Glomerular endothelial cell (primary cell): ENCODE measurements at regions not wholly inside any gene's neighbourhood (a gene's known extent, or its start where the extent isn't known, plus 50 kb on each side); places are given as distances from the start of the nearest gene placed in this dataset.

Experiments
- DNase-seq: peaks from one replicate; pipeline ENCODE4 v3.0.0-alpha.2; 2011; ENCODE audit warnings: low read depth, low spot score; ENCODE audit errors: extremely low read depth

DNA sequence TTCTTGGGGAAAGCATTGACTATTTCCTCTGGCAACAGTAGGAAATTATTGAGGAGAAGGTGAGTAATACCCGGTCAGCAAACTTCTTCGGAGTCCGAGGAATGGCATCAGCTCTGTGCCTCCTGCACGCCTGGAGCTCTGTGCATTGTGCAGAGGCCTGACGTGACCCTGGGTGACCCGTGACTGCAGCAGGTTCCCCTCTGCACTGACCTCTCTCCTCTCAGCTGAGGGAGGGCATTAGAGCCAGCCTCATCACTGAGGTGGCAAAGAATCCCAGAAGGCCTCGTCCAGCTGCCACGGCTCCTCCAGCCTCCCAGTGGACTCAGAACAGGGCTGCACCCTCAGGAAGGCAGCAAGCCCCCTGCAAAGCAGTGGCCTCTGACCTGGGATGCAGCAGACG, 502.9 kb downstream of the CD83 start:
- no peak for DNase-seq

DNA sequence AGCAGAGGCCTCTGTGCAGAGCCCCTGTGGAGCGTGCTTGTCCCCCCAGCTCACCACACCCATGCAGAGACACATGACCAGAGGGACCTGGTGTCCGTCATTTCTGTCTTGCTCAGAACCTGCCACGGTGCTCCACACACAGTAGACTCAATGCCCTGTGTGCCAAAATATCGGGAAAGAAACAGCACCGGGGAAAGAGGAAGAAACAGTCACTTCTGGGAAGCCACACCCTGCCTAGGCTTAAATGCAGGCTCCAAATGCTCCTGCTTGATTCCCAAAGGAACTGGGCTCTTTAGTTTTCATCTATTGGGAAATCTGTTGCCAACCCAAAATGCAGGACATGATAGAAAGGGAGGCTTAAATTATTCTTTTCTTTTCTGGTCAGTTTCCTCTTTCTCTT, 503.9 kb downstream of the CD83 start:
- DNase-seq: no peak

DNA sequence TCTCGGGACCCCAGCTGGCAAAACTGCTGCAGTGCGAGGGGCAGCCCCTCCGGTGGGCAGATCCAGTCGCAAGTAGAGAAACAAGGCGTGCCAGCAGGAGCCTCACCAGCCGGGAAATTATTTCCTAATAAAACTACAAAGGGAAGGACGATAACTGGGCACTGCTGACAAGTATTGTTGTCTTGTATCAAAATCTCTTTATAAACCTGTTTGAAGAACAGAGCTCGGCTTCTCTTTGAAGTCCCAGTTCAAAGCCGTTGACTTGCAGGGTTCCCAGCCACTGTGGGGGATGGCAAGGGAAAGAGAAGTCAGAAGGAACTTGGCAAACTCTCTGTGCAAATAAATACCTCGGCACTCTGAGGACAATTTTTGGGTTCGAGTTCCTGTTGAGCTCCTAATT, 504.5 kb downstream of the CD83 start:
- no peak for DNase-seq

DNA sequence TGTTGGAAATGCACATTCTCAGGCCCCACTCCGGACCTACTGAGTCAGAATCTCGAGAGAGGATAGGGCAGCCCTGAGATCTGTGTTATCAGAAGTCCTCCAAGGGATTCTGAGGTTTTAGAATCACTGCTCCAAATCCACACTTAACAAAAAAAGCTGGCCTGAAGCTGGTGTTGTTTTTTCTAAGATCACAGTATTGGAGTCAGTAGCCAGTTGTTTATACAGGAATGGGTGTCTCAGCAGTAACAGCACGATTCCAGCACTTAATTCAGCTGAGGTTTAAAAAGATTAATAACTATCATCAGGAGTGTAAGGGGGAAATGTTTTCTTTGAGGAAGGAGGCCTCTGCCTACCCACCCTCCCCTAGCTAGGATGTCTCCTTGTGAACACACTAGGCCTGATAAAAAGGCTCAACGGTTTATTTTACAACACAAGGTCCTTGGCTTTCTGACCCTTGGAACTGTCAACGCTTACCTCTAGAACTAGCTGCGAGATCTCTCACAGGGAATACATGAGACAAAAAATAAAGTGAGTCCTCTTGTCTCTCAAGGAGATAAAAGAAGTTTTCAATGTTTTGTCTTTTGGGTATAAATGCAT, 505.4 kb downstream of the CD83 start:
- DNase-seq: no peak

DNA sequence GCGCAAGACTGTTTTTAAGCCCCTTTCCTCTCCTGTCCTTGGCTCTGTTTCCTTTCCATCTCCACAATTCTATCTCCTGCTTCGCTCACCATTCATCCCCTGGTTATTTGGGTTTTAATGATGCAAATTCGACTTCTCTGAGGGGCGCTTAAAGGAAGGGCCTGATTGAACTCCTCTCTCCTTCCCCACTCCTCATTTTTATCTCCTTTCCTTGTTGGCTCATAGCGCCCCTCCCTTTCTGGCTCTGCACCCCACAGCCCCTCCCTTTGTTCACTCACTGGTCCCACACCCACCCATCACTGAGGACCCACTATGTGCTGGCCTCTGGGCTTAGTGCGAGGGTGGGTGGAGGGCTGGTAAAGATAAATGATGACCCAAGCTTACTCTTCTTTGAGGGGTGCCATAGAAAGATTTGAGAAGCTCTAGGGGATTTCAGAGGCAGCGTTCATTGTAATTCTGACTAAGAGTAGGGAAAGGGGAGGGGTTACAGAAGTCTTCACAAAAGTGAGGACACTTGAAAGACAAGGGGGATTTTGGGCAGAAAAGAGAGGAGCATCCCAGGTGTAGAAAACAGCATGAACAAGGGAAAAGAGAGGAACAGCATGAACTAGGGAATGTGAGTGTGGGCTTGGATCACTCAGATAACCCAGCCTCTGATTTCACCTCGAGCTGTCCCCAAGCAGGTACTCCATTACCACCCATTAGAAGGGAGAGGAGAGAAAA, 507.8 kb downstream of the CD83 start:
- no peak for DNase-seq

DNA sequence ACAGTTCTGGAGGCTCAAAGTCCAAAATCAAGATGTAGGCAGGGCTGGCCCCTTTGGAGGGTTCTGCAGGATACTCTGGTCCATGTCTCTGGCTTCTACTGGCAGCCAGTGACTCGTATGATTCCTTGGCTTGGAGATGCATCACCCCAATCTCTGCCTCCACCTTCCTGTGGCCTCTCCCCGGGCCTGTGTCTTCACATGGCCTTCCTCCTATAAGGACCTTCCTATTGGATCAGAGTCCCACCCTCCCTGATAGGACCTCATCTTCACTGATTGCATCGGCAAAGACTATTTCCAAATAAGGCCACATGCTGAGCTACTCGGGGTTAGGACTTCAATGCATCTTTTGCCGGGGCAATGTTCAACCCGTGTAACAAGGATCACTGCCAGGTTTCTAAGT, 509.0 kb downstream of the CD83 start:
- no peak for DNase-seq

DNA sequence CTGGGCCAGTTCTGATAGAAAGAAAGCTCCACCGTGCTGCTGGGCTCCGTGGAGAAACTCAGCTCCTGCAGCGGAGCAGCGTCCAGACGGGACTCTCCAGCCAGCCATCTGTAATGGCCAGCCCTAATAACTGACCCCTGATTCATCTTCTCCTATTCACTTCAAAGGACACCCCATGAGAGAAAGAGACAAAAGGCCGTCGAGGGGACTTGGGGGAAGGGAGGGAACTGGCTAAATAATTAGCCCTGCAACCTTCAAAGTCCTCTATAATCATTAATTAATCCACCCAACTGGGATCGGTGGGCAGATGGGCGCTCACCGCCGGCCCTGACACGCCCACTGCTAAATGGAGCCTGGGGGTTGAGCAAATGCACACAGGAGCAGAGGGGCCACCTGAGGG, 512.4 kb downstream of the CD83 start:
- no peak for DNase-seq

DNA sequence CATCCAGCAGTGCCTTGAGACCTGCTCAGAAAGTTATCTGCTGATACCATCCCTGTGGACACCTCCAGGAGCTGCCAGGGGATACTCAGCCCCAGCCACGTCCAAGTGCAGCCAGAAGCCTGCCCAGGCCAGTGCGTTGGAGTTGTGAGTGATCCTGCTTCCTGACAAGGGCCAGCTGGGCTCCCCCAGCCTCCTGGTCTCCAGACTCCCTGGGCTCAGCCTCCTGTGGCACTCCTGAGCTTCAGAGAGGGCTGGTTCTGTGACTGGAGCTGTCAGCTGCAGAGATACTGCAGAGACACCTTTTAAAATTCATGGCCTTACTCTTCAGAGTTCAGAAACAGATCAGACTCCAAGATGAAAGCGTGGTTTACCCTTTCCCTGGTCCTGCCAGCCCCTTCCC, 515.9 kb downstream of the CD83 start:
- no peak for DNase-seq

DNA sequence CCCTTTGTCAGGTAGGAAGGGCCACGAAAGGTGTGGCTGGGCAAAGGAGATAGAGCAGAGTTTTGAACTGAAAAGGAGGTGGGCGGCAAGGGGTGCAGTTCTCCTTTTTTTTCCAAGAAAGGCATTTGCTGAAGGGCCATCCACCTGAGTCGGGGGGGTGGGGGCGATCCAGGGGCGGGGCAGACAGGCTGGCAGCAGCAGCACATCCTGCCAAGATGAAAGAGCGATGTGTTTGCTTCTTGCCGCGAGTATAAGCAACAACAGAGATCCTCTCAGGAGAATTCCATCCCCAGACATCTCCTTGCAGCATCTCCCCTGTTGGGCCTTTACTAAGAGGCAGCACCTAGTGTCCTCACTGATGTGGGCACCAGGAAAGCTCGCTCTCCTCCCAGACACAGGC, 516.5 kb downstream of the CD83 start:
- no peak for DNase-seq

DNA sequence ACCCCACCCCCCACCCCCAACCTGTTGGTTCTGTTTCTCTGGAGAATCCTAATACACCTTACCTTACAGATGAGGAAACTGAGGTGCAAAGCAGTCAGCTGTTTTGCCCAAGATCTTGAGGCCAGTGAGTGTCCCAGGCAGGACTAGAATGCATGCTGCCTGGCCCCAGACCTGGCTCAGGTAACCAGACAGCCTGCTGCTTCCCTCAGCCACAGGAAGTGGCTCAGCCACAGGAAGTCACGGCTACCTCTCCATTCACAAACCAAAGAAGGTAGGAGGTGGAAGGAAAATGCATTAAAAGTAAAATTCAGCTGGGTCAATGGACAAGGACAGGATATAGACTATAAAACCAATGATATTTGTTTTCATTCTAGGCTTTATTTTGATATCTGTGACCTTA, 517.6 kb downstream of the CD83 start:
- DNase-seq: no peak

DNA sequence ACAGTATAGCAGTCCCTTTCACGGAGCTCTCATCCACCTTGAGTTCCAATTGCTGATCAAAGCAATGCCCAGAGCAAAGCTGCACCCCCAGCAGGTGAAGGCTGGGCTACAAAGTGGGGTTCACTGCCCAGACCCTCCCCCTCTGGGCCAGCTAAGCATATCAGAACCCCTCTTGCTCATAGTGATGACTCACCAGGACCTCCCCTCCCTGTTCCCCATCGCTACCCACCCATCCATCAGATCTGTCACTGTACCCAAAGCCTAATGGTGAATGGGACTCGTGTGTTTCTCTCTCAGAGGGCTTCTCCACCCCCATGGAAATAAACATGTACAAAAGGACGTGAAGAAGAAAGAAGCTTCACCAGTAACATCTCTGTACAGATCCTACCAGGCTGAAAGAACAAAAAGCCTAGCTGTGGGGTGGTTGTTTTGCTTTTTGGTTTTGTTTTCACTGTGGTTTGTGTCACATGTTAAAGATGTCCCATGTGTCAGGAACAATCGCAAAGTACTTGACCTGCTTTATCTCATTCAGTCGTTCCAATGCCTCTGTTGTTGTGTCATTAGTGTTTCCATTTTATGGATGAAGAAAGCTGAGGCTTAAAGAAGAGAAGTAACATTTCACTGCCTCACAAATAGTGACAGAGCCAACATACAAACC, 518.5 kb downstream of the CD83 start:
- DNase-seq: no peak

DNA sequence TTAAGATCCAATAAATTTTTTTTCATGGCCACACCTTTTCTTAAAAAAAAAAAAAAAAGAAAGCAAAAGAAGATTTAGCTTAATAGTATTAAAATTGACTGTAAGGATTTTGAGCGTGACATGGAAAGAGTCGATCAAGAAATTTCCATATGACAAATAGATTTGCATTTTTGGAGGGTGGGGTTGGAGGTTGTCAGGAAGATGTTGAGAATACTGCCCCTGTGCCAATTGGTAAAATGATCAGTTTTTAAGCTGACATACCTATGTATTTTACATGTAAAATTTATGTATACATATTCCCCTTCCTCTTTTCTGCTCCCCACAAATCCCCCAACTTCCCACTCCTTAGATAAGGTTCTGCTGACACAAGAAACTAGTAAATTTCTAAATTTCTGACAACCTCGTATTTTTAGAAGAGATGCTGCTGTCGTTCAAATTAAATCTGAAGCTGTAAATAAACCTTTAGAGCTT, 520.9 kb downstream of the CD83 start:
- no peak for DNase-seq

DNA sequence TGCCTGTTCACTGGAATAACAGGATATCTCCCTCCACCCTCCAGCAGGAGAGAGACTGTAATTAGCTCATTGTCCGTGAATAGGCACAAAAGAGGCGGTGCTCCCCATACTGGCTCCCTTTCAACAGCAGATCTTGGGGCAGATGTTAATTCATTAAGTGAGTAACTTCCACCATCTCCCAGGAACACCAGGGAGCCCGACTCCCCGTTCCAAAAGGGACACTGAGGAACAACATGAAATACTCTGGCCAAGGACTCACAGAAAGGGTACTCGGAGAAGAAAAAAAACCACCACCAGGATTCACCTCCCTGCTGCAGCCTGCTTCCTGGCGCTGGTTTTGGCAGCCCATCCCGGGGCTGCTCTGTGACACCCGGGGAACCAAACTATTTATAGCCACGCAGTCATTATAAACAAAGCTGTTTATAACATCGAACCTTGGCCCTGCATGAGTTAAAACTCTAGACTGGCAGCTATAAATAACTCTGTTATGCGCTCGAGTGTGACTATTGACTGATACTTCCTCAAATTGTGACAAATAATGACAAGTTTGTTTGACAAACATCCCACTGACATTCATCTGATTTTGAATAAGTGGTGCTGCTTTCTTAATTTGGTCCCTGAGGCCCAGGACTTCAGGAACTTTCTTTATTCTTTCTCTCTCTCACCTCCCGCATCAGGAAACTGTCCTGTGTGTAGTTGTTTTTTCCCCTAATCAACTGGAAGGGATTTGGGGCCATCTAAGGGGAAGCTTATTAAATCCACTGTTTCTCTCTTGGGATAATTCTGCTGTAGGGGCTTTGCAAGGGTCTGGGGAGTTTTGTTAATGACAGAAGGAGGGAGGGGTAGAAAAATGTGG, 521.6 kb downstream of the CD83 start:
- DNase-seq: no peak

DNA sequence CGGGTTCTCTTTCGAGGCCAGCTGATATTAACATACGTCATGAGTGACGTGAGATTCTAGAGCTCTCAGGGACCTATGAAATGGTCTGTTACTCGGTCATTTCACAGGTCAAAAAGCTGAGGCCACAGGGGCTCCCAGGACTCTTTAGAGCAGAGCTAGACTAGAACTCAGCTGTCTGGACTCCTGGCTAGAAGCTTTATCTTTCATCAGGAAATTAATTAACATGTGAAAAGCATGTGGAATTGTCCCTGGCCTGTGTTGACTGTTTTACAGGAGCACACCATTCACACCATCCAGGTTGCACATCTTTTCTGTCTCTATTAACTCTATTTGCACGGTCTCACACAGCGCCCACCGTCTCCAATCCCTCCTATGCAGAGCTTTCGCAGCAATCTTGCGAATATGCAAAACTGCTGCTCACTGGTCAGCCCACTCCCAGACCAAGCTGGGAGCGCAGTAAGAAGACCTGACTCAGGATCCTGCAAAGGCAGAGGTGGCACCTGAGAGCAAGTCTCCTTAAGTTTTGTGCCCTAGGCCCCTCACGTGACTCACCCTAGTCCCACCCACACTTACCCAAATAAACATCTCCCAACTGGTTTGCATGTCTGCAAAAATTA, 522.5 kb downstream of the CD83 start:
- no peak for DNase-seq

DNA sequence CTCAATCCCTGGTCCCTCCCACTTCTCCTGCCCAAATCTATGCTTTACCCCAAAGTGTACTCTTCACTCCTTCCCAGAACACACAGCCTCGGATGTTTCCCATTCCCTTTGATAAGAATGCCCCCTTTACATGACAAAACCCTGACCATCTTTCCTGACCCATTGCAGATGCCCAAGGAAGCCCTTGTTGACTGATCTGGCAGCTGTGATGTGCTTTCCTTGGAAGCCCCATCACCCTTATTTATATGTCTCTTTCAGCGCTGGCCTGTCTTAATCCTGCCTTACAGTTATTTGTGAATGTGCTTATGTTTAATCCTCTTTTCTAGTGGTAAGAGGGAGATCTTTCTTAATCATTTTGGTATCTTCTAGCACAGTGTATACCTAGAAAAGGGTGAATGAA, 523.1 kb downstream of the CD83 start:
- DNase-seq: no peak

DNA sequence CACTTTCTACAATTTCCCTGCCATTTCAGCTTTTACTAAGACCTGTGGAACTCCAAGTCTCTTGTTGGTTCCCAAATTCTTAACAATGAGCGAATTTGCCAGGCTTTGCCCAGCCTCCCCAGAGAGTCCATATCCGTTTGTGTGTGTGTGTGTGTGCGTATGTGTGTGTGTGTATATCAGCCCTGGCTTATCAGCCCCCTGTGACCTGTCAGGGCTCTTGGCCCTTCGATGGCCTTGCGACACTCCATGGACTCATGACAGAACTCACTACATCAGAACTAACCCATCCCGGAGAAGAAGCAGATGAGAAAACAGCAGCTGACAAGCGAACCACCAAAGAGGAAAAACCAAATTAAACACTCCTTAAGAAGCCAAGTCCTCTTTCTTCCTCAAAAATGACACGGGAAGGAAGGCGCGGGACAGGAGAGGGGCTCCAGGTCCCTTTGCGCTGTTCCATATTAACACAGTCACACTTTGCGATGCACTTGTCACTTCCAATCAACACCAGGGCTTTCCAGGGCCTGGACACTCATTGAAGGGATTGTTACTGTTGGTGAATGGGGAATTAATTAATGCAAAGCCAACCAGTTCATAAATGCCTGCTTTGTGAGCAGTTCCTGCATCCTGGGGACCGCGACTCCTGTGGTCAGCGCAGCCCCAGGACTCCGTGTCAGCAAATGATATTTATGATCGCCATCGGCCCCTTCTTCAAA, 524.0 kb downstream of the CD83 start:
- DNase-seq: no peak

DNA sequence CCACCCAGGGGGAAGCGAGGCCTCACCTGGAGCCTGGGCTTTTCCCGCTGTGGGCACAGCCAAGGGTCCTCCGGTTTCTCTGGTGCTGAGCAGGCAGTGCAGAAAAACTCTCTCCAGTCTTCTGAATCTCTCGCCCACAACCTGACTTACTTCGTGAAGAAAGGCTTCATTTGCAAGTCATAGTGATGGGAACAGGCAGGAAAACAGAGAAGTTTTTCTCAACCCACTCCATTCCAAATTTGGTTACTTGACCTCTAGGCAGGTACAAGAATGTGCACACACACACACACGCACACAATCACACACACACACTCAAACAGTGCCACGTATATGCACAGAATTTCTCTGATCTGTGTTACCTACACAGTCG, 524.5 kb downstream of the CD83 start:
- DNase-seq: no peak

DNA sequence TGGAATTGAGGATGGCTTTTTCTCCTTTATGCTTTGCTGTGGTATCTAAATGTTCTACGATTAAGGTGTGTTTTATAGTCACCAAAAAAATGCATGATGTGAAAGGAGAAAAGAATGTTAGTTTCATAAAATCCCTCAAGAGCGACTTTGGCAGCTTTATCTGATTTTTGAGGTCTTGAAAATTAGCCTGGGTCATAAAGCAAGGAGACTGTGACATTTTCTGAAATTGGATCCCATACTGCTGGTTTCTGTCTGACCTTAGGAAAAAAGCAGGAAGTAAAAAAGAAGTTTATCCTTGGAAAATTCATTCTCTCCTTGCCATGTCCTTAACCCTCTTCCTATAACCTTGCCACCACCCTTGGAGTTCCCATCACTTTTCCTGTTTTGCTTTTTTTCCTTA, 525.3 kb downstream of the CD83 start:
- no peak for DNase-seq

DNA sequence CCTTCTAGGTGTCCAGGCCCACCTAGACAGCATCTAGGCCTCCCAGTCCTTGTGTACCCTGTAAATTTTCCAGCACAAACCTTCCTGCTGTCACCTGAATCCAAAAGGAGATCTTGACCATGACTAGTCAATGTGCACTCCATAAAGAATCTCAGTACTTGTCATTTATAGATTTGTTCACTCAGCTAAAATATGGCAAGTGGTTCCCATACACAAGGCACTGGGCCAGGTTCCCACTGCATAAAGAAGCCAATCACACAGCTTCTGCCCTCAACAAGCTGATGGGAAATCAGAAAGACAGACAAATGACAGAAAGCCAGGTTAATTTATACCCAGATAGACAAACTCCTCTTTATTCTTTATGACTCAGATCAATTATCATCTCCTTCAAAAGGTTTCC, 526.8 kb downstream of the CD83 start:
- DNase-seq: no peak

DNA sequence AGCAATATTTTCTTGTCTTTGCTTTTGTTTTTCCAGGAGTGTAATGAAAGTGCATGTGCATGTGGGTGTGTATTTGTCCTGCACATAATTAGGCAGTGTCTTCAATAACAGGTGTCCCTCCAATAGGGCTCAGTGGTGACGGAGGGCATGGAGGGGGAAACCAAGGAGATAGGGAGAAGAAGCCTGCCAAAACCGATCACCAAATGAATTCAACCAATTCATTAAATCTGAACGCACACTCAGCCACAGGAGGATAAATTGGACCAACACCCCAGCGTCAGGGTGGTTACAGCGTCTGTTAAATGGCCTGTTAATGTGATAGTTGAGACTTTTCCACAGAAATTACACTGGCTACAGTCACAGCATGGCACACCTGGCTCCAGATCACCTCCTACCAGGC, 527.6 kb downstream of the CD83 start:
- no peak for DNase-seq
